Uterus (tissue), 2 donors: ENCODE measurements at regions not wholly inside any gene's neighbourhood (a gene's known extent, or its start where the extent isn't known, plus 50 kb on each side); places are given as distances from the start of the nearest gene placed in this dataset.

Experiments
- POLR2A ChIP-seq, 2 donors: fragments of 450-650 bp; IDR thresholded peaks; one replicate each; pipeline ENCODE4 v1.6.1; 2016; ENCODE audit warnings: antibody characterized with exemption in 2 of 2, mild to moderate bottlenecking in 1 of 2, moderate library complexity in 1 of 2
- TF ChIP-seq, protein P1 (sequence below), 4 experiments: fragments of 200-600 bp in 2 of 4; fragments of 450-650 bp in 2 of 4; sonication (generic) in 2 of 4; IDR thresholded peaks; one replicate each; pipeline ENCODE4 v1.5.1; 2016 to 2019; ENCODE audit warnings: antibody characterized with exemption in 4 of 4, mild to moderate bottlenecking in 2 of 4, moderate library complexity in 1 of 4

DNA sequence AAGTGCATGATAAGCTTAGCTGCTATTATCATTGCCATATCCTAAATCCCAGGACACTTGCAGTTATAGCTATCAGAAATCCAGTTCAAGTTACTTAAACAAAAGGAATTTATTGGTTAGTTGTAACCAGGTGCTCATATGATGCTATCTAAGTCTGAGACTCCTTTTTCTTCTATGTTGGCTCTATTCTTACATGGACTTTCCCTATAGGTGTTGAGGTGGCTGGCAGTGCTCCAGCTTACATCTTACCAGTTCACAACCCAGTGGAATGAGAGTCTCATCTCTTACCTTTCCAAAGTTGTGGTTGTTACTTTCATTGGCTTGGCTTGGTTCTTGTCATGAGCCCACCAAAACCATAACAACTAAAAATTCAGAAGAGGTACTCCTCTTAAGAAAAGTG lies 94.6 kb downstream of the DACT1 start:
- TF ChIP-seq POLR2A (IDR thresholded peaks at IDR 0.05): no peak
- TF ChIP-seq, protein P1, sequence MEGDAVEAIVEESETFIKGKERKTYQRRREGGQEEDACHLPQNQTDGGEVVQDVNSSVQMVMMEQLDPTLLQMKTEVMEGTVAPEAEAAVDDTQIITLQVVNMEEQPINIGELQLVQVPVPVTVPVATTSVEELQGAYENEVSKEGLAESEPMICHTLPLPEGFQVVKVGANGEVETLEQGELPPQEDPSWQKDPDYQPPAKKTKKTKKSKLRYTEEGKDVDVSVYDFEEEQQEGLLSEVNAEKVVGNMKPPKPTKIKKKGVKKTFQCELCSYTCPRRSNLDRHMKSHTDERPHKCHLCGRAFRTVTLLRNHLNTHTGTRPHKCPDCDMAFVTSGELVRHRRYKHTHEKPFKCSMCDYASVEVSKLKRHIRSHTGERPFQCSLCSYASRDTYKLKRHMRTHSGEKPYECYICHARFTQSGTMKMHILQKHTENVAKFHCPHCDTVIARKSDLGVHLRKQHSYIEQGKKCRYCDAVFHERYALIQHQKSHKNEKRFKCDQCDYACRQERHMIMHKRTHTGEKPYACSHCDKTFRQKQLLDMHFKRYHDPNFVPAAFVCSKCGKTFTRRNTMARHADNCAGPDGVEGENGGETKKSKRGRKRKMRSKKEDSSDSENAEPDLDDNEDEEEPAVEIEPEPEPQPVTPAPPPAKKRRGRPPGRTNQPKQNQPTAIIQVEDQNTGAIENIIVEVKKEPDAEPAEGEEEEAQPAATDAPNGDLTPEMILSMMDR (IDR thresholded peaks at IDR 0.05): no peak
